Skin epidermis (tissue), 12 donors: ENCODE measurements at regions not wholly inside any gene's neighbourhood (a gene's known extent, or its start where the extent isn't known, plus 50 kb on each side); places are given as distances from the start of the nearest gene placed in this dataset.
"Not testable (repeated sequence)": the region's sequence is repeated elsewhere in the genome, so short reads cannot be mapped to it uniquely, and the experiment has no call there.

Experiments
- H3K27ac ChIP-seq, 21 experiments: fragments of 200-600 bp; sonication (generic) in 11 of 21; one replicate each; pipeline ENCODE4 v1.5.0; 2020; ENCODE audit warnings: mild to moderate bottlenecking in 3 of 21, inconsistent platforms in 2 of 21, moderate library complexity in 2 of 21
- H3K4me3 ChIP-seq, 7 experiments: fragments of 200-600 bp; sonication (generic) in 2 of 7; one replicate each; pipeline ENCODE4 v1.5.0; 2020; ENCODE audit warnings: inconsistent platforms in 2 of 7, mild to moderate bottlenecking in 2 of 7, moderate library complexity in 1 of 7

GRCh38 chr4:137901114-137901513 is 341.0 kb downstream of the SLC7A11 start:
- Histone ChIP-seq H3K4me3 (no peak overlapping the region), H3K27ac (no peak overlapping the region)

DNA sequence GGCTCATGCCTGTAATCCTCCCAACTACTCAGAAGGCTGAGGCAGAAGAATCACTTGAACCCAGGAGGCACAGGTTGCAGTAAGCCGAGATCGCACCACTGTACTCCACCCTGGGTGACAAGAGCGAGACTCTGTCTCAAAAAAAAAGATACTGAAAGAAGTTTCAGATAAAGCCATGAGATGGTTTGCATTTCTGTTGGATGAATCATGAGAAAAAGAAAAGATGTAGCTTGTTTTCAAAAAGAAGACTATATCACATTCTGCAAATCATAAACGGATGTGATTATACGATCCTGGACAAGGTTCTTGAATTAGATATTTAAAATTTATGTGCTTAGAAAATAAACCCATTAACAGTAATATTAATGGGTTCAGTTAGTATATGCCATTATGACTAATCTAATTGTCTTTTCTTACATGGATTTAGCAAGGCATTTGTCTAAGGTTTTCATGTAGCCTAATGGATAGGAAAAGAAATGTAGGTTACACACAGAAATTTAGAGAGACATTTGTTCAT is 345.9 kb downstream of the SLC7A11 start:
- no peak overlapping the region for H3K27ac ChIP-seq
- H3K4me3 ChIP-seq = no peak overlapping the region

- H3K27ac ChIP-seq, H3K4me3 ChIP-seq: not testable (repeated sequence)
Measured at GRCh38 chr4:137895515-137895914, 346.6 kb downstream of the SLC7A11 start.

DNA sequence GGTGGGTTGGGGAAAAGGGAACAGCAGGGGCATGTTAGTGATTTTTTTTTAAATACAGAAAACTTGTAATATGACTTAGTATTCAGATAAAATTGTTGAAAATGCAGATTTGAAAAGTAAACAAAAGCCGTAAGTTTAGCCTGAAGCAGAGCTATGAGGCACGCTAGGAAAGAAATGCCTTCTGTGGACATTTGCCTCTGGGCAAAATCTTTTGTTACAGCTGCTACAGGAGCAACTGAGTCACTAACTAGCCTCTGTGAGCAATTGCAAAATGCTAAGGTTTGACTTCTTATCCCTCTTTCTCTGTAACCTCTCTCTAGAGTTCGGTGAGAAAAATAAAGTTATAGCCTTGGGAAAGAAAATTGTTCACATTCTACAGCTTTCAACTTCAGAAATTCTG is 350.0 kb downstream of the SLC7A11 start:
- no peak overlapping the region for H3K4me3 ChIP-seq
- no peak overlapping the region for H3K27ac ChIP-seq

GRCh38 chr4:137890812-137891211 is 351.3 kb downstream of the SLC7A11 start:
- H3K27ac ChIP-seq = no peak overlapping the region
- no peak overlapping the region for H3K4me3 ChIP-seq

- Histone ChIP-seq H3K27ac (no peak overlapping the region), H3K4me3 (no peak overlapping the region)
Measured at GRCh38 chr4:137881641-137882040, 349.3 kb upstream of the PCDH18 start.

GRCh38 chr4:137868067-137868466 is 335.8 kb upstream of the PCDH18 start:
- H3K27ac ChIP-seq, H3K4me3 ChIP-seq: not testable (repeated sequence)

DNA sequence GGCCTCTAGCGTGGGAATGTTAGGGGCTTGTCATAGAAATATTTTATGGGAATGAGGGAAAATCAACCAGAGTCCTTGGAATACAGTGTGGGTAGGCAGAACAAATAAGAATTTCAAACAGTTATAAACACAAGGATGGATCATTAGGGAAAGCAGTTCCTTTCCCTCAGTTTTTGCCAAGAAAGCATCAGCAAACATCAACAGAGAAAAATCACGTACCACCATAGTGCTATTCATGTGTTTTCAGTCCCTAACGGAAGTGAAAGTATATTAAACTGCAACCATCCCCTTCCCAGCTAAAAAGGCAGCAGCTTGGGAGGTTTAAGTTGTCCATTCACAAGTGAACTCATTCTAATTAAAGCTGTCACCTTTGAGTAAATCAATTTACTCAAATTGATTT is 334.4 kb upstream of the PCDH18 start:
- no peak overlapping the region for H3K27ac ChIP-seq

DNA sequence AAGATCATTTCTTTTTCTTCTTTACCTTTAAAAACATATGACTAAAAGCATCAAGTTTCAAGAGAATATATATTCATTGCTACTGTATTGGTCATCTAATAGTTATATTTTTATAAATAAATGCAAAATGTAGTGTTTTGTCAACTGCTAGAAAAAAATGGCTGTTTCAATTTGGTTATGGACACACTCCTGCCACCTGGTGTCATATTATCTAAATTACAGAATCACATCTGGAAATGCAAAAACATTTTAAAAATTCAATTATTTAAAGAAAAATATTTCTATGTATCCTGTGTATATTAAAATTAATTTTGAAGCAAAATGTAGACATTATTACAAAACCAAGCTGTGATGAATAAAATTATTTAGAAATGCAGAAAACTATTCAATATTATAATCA is 329.4 kb upstream of the PCDH18 start:
- no peak overlapping the region for H3K27ac ChIP-seq
- no peak overlapping the region for H3K4me3 ChIP-seq

More for the DNA sequence above, 334.4 kb upstream of the PCDH18 start:
- H3K4me3 ChIP-seq = no peak overlapping the region

- no peak overlapping the region for H3K27ac ChIP-seq
- H3K4me3 ChIP-seq = no peak overlapping the region
Measured at GRCh38 chr4:137853424-137853823, 321.1 kb upstream of the PCDH18 start.

- Histone ChIP-seq H3K4me3 (no peak overlapping the region), H3K27ac (no peak overlapping the region)
Measured at GRCh38 chr4:137852326-137852725, 320.0 kb upstream of the PCDH18 start.

- Histone ChIP-seq H3K27ac (no peak overlapping the region), H3K4me3 (no peak overlapping the region)
Measured at GRCh38 chr4:137851435-137851834, 319.1 kb upstream of the PCDH18 start.

DNA sequence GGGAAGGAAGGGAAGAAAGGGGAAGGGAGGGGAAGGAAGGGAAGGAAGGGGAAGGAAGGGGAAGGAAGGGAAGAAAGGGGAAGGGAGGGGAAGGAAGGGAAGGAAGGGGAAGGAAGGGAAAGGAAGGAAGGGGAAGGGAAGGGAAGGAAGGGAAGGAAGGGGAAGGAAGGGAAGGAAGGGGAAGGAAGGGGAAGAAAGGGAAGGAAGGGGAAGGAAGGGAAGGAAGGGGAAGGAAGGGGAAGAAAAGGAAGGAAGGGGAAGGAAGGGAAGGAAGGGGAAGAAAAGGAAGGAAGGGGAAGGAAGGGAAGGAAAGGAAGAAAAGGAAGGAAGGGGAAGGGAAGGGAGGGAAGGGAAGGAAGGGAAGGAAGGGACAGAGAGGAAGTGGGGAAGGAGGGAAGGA is 295.7 kb upstream of the PCDH18 start:
- not testable (repeated sequence) for H3K27ac ChIP-seq, H3K4me3 ChIP-seq

DNA sequence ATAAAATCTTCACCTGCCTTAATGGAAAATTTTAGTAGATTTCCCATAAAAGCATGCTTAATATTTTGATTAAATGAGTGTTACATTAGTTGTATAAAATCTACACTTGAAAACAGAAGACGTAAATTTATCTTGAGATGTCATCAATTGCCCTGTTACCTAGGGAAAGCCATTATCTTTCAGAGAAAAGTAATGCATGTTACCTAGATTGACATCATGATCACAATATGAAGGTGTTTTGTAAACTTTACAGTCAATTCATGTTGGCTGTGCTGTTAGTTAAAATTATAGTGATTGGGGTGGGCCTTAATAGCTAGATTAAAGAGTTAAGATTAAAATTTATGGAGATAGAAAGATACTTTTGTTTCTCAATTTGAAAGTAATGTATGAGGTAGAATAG is 293.2 kb upstream of the PCDH18 start:
- Histone ChIP-seq H3K27ac (no peak overlapping the region), H3K4me3 (no peak overlapping the region)

GRCh38 chr4:137823007-137823406 is 290.7 kb upstream of the PCDH18 start:
- Histone ChIP-seq H3K27ac (no peak overlapping the region), H3K4me3 (no peak overlapping the region)

GRCh38 chr4:137819964-137820383 is 287.7 kb upstream of the PCDH18 start:
- Histone ChIP-seq H3K4me3 (no peak overlapping the region), H3K27ac (no peak overlapping the region)

DNA sequence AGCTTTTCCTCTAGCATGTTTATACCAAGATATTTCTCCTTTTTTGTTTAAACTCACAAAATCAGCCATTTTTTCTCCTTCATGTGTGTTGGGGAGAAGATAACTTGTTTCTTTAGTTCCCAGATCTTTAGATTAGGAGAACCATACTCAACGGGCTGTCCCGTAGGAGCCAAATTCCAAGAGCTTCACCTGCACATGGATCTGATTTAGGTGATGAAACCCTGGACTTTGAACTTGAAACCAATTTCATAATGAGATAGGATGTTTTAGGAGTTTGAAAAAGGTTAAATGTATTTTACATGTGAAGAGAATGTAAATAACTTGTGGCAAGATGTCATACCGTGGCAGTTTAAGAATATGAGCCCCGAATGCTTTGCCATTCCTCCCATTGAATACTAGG is 280.0 kb upstream of the PCDH18 start:
- no peak overlapping the region for H3K4me3 ChIP-seq
- H3K27ac ChIP-seq = no peak overlapping the region

DNA sequence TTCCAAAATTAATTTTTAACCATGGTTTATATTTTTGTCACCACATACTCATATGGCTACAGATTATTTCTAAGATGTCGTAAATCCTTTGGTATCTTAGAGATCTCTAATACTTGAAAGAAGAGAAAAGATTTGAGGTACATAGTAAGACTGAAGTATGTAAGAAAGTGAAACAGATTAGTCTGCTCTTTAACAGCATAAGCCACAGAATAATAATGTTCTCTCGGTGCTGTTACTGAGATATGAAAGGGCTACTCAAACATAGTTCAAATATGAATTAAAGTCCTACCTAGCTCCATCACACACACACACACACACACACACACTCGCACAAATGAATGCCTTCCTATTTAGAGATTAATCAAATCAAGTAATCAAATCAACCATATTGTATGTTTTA is 274.1 kb upstream of the PCDH18 start:
- H3K4me3 ChIP-seq = no peak overlapping the region
- H3K27ac ChIP-seq = no peak overlapping the region

DNA sequence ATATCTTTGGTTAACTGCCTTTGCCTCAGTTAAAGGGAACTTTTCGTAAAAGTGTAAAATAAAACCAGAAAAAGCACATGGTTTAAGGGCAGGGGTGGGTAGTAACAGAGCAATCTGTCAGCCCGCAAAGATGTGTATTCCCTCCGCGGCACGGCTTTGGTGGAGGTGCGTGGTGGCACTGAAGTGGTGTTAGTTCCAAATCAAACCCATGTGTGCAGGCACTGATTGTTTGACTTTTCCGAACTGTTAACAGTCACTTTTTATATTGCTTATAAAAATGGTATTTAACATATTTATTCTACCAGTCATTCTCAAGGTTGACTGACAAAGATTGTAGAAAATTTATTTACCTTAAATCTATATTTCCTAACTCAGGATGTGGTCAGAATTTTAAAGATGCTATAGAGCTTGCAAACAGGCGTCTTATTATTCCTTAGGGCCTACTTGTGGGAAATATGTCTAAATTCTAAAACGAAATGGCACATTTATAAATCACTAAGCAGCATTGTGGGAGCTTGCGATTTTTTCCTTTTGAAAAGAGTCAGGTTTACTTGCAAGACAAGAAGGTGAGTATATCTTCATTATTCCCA is 272.7 kb upstream of the PCDH18 start:
- no peak overlapping the region for H3K4me3 ChIP-seq
- no peak overlapping the region for H3K27ac ChIP-seq

- no peak overlapping the region for H3K27ac ChIP-seq
- H3K4me3 ChIP-seq = no peak overlapping the region
Measured at GRCh38 chr4:137800861-137801260, 268.6 kb upstream of the PCDH18 start.

- H3K27ac ChIP-seq = peak overlapping the region in 1 of 21 experiments; percentile 7
- no peak overlapping the region for H3K4me3 ChIP-seq
Measured at GRCh38 chr4:137794764-137795254, 262.5 kb upstream of the PCDH18 start.

- H3K4me3 ChIP-seq, H3K27ac ChIP-seq: not testable (repeated sequence)
Measured at GRCh38 chr4:137789263-137789662, 257.0 kb upstream of the PCDH18 start.
